ENCODE measurements at regions not wholly inside any gene's neighbourhood (a gene's known extent, or its start where the extent isn't known, plus 50 kb on each side); places are given as distances from the start of the nearest gene placed in this dataset.

DNA sequence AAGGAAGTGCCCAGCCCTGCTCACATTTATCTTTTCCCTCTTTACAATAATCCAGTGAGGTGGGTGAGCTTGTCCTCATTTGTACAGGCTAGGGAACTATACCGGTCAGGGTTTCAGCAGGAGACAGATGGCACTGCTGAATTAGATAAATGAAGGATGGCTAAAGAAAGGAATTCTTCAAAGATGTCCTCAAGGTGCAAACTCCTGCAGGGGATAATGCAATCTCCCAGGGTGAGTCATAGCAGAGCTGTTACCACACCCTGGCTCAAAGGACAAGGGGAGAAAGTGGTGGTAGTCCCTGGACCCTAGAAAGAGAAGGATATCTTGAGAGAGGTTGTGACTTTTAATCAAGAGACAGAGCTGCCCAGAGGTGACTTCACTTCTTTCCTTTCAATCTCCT lies 66.7 kb downstream of the RFPL4B start:
- TF ChIP-seq, protein P1, sequence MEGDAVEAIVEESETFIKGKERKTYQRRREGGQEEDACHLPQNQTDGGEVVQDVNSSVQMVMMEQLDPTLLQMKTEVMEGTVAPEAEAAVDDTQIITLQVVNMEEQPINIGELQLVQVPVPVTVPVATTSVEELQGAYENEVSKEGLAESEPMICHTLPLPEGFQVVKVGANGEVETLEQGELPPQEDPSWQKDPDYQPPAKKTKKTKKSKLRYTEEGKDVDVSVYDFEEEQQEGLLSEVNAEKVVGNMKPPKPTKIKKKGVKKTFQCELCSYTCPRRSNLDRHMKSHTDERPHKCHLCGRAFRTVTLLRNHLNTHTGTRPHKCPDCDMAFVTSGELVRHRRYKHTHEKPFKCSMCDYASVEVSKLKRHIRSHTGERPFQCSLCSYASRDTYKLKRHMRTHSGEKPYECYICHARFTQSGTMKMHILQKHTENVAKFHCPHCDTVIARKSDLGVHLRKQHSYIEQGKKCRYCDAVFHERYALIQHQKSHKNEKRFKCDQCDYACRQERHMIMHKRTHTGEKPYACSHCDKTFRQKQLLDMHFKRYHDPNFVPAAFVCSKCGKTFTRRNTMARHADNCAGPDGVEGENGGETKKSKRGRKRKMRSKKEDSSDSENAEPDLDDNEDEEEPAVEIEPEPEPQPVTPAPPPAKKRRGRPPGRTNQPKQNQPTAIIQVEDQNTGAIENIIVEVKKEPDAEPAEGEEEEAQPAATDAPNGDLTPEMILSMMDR (IDR thresholded peaks at IDR 0.05; ENCODE audit: insufficient read depth, low read depth, low read length) = no peak
- no peak for TF ChIP-seq EZH2 (IDR thresholded peaks at IDR 0.05; ENCODE audit: insufficient read depth, low read length)
